HG02798 (cell line): ENCODE measurements at regions not wholly inside any gene's neighbourhood (a gene's known extent, or its start where the extent isn't known, plus 50 kb on each side); places are given as distances from the start of the nearest gene placed in this dataset.
"Not testable (repeated sequence)": the region's sequence is repeated elsewhere in the genome, so short reads cannot be mapped to it uniquely, and the experiment has no call there.

Experiments used
- ATAC-seq: cut with Tn5 transposase; IDR thresholded peaks from one replicate; pipeline ENCODE4 v1.9.1; 2021; ENCODE audit warnings: mild to moderate bottlenecking; ENCODE audit not compliant: unreplicated experiment, poor library complexity

DNA sequence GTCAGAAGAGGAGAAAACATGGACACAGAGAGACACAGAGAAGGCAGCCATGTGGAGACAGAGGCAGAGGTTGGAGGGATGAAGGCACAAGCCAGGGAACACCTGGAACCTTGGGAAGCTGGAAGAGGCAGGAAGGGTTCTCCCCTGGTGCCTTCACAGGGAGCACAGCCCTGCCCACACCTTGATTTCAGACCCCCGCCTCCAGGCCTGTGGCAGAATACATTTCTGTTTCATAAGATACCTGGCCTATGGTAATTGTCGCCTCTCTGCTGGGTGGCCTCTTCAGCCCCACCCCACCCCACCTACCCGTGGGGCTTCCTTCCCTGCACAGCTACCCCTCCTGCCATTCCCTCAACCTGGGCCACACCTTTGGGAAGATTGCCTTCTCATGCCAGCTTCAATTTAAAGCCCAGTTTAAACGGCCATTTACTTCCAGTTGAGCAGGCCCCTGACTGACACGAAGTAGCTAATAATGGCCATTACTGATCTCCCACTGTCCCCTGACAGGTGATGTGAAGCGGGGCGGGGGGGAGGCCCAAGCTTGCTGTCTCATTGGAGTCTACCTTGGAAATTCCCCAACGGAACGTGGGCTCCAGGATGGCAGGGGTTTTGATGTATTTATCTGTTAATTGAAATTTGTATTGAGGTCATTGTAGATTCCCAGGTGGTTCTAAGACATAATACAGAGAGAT is 291.7 kb upstream of the FOXF1 start:
- no peak for ATAC-seq

DNA sequence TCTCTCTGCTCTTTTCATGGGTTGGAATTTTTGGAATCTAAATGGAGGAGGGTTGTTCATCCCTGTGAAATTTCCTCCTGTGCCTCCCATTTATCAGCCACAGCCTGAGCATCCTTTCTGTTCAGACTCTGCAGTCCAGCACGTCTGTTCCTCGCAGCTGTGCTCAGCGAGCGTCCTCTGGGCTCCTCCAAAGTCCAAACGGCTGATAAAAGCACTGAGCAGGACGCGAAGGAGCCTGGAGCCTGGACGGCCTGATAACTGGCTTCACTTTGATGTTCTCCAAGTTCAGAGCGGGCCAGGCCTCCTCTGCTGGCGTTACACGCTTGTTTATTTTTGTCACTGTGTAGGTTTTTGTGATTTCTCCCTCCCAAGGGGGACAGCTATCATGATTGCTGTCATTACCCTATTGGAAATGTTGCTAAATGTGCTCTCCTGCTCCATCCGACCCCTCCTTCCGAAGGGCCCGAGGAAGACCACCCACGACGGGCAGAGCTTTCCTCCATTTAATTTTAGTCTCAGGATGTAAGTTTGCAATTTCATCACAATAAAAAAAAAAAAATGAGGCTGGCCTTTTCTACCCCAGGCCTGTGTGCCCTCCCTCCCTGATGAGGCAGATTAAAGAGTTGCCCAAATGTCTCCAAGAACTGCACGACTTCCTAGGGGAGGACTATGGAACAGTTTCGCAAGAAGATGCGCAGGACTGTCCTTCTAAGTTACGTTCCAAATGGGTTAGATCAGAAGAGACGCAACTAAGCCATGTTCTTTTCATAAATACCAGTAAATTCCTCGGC is 290.5 kb upstream of the FOXF1 start:
- ATAC-seq: no peak

DNA sequence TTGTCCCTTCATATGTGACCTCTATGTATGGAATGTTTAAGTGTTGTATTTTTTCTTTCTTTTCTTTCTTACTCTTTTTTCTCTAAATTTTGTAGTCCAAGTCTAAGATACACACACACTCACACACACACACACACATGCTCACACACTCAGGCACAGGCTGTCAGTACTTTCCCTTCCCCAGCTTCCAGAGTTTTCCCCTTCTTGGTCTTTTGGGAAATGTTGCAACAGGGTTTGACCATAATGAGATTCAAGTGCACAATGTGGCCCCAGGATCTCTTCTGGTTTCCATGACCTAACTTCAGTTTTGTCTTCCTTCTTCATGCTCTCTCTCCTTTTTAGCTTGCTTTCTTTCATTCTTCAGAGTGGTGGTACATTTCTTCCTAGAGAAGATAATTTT is 289.8 kb upstream of the FOXF1 start:
- ATAC-seq: no peak

DNA sequence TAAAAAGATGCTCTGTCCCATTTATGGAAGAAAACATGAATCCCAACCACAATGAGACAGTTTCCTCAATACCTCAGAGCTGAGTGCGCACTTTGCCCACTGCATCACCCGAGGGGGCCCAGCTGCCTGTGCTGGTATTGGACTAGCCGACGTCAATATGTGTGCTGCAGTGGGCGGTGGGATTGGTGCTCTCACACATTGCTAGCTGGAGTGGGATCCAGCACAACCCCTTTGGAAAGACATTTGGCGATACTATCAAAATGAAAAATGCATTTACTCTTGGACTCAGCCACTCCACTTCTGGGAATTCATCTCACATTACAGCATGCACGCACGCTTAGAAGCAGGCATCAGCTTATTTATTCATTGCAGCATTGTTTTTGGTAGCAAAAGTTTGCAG is 289.2 kb upstream of the FOXF1 start:
- ATAC-seq: no peak

DNA sequence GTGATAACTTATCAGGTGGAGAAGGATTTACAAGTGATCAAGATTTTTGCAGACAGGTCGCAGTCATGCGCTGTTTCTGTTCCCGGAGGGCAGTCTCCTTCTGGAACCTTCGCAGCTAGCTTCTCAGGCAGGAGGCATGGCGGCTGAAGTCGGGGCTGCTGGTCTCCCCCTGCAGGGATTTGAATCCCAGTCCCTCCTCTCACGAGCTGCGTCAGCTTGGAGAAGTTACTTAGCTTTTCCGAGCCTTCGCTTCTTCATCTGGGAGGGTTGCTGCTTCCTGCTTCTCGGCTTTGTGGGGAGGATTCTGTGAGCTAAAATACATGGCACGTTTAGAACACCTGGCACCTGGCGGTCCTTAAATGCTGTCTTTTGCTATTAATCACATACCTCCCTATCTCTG is 287.8 kb upstream of the FOXF1 start:
- ATAC-seq: no peak

DNA sequence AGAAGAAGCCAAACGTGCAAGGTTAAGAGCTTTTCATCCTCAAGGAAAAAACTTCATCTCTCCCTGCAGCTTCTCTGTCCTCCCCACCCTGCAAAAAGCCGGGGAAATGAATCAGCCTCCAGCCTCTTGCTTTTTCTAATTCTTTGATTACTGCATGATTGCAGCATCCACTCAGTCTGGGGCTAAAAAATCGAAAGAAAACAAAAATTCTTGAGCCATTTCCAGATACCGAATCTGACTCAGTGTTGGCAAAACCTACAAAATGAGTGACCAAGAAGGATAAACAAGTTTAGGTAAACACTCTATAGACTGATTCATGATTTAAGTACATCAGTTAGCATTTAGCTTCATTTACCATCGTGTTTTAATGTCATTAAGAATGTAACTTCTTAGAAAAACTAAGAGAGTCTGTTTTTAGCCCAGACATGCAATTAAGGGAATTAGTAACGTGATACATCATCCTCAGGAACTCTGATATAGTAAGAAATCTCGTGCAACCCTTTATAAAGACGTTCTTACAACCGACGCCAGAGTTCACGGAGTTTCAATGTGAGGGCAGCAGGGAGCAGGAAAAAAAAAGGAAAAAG is 287.3 kb upstream of the FOXF1 start:
- no peak for ATAC-seq

DNA sequence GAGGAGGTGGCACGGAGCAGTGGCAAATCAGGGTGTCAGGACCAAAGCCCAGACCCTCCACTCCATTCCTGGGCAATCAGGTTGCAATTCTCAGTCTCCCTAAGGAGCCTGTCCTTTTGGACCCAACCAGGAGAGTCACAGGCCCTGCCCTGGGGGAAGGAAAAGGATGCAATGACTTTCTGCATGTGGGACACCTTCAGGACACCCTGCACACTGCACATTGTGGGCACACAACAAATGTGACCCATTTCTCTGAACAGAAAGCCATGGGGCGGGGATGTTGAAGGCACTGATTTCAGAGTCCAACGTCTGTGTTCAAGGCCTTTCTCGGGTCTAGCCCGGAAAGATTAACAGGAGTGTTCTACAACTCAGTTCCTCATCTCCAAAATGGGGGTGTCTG is 286.2 kb upstream of the FOXF1 start:
- ATAC-seq: no peak

DNA sequence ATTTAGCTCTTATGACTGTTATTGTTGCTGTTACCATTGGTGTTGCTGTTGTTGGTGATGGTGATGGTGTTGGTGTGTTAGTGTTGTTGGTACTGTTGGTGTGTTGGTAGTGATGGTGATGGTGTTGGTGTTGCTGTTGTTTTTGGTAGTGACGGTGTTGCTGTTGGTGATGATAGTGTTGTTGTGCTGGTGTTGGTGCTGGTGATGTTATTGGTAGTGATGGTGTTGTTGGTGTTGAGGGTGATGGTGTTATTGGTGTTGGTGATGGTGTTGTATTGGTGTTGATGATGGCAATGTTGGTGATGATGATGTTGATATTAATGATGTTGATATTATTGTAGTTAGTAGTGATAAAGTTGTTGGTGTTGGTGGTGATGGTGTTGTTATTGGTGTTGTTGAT is 285.7 kb upstream of the FOXF1 start:
- ATAC-seq: no peak

DNA sequence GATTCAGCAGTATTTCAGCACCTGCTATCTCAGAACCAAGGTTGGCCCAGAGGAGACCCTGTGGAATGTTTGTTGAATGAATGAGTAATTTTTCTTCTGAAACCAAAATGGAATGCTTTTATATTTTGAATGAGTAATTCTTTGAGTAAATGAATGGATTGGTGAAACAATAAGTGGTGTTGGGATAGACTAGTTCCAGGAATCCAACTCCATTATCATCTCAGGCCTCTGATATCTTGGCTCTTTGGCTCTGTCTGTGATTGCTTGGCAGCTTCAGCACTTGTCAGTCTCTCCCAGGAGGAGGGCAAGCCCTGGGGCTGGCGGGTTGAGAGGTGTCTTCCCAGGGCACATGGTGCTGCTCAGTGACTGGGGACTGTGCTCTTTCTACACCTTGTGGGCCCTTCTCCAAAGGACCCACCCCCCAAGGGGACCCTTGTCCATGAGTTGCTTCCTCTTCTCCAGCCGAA is 284.4 kb upstream of the FOXF1 start:
- ATAC-seq: no peak

DNA sequence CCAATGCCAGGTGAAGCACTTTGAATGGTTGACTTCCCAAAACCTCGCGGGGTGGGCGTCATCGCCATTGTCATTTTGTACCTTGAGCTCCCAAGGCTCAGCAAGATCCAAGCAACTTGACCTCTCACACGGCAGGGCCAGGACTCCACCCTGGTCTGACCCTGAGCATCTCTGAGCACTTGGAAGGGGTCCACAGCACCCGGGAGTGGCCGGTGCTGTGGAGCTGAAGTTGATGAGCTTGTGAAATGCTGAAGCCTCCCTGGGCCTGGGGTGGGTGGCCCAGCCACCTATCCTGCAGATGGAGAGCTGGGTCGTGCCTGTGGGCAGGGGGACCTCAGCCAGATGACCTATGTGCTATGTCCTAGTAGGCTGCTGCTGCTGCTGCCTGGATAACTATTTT is 283.3 kb upstream of the FOXF1 start:
- ATAC-seq: no peak

DNA sequence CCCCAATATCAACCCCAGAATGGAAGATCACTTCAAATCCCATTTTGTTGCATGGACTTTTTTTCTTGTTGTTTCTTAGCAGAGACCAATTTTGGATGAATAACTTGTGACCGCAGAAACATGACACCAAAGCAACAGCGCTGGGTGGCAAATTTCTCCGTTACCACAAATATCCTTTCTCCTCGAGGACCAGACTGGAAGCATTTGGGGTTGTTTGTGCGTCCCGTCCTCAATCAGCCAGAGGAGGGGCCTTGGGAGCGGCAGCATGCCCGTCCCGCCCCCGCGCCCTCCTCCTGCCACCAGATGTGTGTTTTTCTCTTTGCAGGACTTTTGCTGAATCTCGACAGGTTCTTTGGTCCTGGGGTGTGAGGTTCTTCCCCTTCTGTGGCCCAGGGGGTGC is 282.5 kb upstream of the FOXF1 start:
- no peak for ATAC-seq

DNA sequence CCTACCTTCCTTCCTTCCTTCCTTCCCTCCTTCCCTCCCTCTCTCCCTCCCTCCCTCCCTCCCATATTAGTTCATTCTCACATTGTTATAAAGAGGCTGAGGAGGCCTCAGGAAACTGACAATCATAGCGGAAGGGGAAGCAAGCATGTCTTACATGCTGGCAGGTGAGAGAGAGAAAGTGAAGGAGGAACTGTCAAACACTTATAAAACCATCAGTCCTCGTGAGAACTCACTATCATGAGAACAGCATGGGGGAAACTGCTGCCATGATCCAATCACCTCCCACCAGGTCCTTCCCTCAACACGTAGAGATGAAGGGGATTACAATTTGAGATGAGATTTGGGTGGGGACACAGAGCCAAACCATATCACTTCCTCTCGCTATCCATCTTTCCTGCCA is 281.6 kb upstream of the FOXF1 start:
- no peak for ATAC-seq

DNA sequence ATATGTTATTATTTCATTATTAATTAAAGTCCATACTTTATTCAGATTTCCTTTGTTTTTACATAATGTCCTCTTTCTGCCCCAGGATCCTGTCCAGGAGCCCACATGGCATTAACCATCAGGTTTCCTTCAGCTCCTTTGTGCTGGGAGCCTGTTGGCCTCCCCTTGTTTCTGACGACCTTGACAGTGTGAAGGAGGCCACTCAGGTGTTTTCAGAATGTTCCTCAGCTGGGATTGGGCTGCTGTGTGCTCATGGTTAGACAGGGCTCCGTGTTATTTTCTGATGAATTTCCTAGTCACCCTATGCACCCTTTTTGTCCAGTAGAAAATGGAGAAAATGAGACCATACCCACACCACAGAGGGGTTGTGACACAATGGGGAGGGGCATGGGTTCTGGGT is 281.0 kb upstream of the FOXF1 start:
- no peak for ATAC-seq

DNA sequence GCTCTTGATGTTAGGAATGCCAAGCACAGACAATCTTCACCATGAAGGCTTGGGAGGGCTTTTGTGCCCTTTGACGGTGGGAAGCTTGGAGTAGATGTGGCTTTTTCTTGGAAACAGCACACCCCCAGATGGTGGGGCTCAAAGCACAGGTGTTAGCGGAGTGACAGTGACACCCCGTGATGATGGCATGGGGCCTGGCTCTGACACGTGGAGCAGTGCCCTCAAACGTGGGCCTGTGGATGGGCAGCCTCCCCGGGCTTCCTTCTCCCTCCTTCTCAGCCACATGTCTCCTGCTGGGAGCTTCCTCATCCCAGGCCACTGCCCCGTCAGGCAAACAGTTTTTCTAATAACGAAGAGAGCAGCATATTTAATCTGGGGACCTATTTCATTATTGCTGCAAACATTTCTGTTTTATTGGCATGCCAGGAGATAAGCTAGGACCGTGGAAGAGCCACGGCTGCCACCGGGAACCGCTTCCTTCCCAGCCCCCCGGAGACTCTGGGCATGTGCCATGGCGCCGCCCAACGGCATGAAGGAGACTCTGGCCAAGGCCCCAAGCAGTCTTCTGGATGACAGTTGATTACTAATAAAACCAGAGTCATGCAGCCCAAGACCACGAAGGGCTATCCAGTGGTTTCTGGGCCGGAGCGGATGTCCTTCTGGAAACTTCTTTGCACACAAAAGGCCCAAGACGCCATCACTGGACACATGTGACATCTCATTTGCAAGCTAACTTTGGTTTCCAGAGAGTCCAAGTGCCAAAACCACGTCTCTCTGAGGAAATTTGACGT is 280.3 kb upstream of the FOXF1 start:
- ATAC-seq: no peak

DNA sequence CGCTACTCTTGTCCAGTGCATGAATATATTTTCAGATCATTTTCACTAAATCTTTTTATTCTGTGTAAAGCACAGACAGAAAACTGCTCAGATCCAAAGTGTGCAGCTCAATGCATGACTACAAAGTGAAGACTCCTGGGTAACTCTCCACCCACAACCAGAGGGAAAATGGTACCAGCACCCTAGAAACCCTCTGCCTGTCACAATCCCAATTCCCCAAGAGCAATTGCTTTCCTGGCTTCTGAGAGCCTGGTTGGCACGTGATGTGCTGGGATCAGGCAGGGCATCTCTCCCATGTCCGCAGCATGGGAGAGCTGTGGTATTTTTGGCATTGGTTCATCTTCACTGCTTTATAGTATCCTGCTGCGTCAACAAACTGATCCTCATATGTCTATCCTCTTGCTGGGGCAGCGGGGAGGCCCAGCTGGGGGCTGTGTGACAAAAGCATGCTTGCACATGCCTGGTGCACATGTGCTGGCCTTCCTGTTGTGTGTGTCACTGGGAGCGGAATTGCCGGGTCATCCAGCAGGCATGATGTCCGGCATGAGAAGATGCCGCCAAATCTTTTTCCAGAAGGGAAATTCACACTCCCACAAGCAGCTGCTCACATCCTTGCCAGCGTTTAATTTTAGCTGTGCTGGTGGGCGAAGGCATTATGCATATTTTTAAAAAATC is 278.9 kb upstream of the FOXF1 start:
- ATAC-seq: no peak

DNA sequence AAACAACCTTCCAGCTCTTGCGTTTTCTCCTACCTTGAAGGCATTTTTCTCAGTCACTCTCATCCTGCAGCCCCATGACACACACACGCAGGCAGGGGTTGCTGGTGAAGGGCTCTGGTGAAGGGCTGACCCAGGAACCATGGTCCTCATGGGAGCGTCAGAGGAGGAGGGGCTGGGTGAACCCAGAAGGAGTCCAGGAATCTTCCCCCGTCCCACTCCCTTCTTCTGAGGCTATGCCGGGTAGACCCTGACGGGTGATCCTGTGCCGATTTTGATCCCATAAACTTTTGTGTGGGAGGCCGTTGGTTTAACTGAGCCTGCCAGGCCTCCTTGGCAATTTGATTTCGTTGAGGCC is 278.4 kb upstream of the FOXF1 start:
- ATAC-seq: no peak

DNA sequence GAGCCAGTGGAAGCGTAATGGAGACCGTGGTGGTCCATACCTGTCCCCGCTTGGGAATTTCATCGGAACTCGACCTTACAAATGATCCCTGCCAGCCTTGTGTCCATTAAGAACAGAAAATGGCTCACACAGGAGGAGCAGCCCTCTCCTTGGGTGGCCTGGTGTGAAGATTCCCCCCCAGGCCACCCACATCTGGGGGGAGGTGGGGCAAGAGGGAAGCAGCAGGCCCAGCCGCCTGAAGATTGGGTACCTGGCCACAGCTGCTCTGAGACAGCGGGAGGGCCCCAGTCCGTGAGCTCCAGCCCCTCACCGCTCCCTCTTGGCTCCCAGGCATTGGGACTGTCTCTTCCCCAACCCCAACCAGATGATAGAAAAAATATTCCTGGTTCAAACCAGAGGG is 277.8 kb upstream of the FOXF1 start:
- no peak for ATAC-seq

DNA sequence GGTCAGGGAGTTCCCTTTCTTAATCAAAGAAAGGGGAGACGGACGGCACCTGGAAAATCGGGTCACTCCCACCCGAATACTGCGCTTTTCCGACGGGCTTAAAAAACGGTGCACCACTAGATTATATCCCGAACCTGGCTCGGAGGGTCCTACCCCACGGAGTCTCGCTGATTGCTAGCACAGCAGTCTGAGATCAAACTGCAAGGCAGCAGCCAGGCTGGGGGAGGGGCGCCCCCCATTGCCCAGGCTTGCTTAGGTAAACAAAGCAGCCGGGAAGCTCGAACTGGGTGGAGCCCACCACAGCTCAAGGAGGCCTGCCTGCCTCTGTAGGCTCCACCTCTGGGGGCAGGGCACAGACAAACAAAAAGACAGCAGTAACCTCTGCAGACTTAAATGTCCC is 276.8 kb upstream of the FOXF1 start:
- not testable (repeated sequence) for ATAC-seq

DNA sequence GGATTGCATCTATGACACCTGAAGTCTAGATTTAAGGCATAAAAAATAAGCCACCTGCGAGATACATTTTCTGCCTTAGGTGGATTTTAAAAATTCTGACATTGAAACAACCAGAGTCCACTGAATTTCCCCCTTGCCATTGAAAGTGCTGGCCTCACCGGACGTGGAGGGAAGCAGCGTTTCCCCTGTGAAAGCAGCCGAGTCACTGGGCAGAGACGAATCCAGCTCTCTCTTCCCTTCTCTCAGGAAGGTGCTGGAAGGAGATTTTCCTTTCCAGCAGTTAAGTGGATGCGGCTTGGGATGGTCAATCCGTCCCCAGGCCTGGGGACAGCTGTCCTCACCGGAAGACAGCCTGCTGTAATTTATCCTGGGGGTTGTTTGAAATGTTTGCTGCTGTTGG is 270.9 kb upstream of the FOXF1 start:
- no peak for ATAC-seq

DNA sequence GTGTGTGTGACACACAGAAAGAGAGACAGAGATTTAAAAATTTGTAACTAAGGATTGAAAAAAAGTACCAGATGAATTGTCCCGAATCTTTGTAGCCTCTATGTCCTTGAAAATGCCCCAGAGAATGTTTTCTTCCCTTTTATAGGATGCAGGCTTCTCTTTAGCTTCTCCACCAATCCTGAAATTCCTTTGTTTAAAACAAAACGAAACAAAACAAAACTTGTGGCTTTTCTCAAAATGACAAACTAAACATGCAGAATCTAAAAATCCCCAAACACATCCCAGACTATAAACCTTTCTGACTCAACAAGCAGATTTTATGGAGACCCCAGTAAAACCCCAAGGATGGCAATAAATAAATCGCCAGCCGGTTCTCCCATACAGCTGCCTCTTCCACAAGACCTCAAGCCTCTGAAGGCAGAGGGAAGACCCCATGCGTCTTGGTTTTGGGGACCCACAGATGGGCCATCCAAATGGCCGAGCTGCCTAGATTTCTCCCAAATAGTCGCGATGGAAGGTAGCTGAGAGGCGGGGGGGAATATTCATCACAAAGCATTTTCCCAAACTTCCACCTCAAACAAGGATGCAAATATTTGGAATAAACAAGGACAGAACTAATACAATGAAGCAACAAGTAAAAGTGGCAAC is 269.5 kb upstream of the FOXF1 start:
- ATAC-seq: no peak
